ENCODE measurements at regions not wholly inside any gene's neighbourhood (a gene's known extent, or its start where the extent isn't known, plus 50 kb on each side); places are given as distances from the start of the nearest gene placed in this dataset.
A peak's percentile ranks its signal among the peaks of the same experiment; 100 is the strongest.

DNA sequence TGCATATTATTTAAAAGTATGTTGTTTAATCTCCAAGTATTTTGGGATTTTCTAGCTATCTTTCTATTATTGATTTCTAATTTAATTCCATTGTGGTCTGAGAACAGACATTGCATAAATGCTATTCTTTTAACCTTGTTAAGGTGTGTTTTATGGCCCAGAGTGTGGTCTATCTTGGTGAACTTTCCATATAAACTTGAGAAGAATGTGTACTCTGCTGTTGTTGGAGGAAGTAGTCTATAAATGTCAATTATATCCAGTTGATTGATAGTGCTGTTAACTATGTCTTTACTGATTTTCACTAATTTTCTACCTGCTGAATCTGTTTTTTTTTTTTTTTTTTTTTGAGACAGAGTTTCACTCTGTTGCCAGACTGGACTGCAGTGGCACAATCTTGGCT lies 180.9 kb downstream of the ZNF621 start:
- no peak for DNase-seq

DNA sequence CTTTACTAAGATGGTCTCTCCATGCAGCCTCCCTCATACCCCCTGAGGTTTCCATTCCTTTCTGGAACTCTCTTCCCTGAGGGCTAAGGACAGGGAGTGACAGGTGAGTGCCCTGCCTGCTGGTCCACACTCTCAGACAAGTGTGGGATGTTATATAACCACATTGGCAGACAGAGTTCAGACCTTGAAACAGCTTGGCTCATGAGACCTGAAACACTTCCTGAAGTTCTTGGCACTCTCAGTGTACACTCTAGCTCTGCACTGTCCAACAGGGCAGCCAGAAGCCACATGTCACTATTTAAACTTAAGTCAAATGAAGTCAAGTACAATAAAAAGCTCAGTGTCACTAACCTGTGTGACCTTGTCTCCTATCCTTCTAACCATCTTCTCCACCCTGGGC lies 188.5 kb downstream of the ZNF621 start:
- no peak for DNase-seq

DNA sequence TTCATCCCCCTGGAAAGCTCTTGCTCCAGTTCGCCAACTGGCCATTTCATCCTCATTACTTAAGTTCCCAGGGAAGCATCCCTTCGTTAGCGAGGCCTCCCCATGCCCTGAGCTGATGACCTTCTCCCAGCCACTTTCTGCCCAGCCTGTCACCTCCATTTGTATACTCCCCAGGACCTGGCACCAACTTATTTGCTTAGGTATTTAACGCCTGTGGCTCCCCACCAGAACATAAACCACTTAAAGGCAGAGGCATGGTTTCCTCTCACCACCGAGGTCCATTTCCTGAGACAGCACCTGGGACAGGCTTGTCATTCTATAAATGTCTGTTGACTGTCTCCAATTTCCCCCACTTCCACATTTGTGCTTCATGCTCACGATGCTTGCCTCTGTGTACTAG lies 189.0 kb downstream of the ZNF621 start:
- peak in 1 of 2 donors; percentile 23 for DNase-seq

DNA sequence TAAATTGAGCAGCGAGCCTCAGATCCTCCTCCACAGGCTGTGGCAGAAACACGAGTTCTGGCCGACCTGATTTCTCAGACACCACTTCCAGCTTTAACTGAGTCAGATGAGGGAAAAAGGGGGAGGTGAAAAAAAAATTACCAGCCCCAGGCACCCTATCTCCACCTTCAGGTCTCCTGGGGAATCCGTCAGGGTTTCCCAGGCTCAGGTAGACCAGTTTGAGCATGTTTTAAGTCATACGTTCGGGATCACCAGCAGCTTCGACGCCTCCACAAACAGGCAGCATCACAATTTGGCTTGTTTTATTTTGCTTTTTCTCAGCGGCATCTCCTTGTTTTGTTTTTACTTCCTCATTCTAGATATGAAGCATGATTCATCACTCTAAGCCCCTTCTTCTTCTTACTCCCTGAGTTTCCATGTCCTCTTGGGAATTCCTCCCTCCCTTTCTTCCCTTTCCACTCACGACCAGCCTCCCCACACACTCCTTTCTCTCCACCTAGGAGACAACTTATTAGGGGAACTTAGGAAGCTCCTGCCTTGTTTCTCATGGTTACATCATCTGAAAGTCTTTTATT lies 190.1 kb downstream of the ZNF621 start:
- no peak for DNase-seq

DNA sequence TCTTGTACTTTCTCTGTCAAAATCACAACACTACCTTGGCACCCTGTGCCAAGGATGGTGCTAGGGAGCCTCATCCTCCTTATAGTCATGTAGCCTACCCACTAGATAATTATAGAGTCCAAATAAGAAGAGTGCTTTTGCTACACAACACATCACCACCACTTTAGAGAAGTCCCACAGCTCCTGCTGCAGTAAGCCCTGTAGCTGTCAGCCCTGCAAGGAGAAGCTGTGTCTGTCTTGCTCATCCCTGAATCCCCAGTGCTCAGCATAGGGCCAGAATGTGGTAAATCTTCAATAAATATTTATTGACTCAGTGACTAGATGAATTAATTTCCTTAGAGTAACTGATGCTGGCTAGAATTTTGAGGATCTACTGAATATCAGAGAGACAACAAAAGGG lies 190.8 kb downstream of the ZNF621 start:
- no peak for DNase-seq

DNA sequence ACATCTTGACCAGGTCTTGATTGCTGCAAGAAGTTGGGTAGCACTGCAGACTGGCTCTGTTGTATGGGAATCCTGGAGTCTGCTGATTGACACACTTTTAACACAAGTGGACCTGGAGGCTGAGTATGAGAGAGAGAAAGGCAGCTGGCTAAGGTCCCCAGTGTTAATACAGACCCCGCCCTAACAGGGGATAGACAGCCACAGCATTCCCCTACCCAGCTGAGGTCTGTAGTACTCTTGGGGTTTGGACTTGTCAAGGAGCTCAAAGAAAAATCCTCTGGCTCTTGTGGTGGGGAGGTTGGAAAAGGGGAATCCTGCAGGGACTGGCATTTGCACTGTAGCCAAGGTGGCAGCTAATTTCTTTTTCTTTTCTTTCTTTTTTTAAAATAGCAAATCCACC lies 192.7 kb downstream of the ZNF621 start:
- no peak for DNase-seq

DNA sequence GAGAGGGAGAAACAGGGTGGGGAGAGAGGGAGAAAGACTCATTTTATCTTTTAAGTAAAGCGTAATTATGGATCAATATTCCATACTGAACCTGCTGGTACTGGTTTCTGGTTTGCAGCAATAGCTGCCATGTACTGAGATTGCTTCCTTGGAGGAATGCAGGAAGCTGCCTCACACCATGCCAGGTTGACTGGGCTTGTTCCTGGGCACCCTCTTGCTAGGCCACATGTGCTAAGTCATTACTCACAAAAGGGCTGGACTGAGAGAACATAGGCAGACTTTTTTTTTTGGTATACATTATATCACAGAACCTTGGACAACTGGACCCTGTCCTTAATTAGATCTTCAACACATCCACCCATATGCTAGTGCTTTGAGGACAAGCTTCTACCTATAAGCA lies 193.4 kb downstream of the ZNF621 start:
- DNase-seq: no peak

DNA sequence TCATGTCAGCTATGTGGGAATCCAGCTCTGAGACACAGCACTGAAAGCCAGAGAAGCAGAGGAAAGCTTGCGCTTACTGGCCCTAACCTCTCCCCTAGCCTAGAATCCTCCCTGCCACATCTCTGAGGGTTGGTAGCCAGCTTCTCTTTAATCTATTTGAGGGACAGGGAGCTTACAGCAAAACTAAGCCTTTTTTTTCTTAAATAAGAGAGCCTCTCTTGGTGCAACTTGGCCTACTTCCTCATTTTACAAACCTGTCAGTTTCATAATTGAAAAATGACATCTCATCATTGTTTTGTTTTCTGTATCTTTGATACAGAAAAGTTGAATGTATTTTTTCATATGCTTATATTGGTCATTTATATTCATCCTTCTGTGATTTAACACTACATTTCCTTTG lies 193.9 kb downstream of the ZNF621 start:
- peak in 1 of 2 donors; percentile 4 for DNase-seq

DNA sequence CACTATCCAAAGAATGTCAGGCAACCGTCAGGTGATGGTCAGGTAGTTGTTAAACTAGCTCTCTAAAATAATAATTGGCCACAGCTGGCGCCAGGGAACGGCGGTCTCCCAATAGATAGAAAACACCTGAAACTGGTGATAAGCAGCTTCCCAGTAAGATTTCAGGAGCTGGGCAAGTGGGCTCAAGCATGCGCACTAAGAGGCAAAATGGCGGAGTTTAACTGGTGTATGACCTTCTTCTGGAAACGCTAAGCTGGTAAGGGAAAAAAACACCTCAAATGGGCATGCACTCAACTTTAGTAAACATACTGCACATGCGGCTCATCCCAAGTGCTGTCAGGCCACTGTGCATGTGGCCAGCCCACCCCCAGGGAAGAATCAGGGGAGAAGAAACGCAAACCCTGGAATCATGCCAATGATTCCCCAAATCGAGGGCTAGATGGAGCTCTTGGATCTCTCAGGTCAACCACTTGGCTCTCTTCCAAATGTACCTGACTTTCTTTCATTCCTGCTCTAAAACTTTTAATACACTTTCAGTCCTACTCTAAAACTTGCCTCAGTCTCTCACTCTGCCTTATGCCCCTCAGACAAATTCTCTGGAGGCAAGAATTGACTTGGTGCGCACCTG lies 195.0 kb downstream of the ZNF621 start:
- no peak for DNase-seq

DNA sequence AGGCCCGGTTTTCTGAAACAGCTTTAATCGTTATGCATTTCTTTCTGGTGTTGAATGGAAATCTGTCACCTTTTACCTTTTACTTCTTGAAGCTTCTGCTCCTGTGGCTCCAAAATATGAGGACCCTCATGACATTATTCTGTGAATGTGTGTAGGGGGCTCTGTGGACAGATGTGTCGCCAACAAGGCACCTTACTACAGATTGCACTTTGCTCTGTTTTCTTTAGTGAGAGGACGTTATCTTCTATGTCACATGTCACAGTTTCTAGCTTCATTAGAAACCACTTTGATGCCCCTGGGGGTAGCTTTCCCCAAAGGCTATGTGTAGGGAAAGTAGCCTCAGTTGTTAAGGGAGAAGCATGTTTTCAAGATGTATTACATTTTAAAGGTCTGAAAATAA lies 195.6 kb downstream of the ZNF621 start:
- no peak for DNase-seq

DNA sequence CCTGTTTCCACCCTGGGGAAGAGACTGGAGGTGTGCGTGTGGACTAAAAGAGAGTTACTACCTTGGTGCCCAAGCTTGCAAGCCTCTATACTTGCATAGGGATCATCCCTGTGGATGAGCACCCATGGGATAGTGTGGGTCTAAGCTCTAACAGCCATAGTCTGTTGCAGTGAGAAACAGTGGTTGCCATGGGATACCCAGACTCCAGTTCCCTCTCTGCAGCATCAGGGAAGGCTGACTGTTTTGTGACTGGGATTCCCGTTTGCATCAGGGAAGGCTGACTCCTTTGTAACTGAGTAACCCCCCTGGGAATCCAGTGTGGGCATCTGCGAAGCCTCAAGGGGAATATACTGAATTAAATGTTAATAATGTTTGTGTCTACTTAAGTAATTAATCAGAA lies 196.1 kb downstream of the ZNF621 start:
- DNase-seq: no peak

DNA sequence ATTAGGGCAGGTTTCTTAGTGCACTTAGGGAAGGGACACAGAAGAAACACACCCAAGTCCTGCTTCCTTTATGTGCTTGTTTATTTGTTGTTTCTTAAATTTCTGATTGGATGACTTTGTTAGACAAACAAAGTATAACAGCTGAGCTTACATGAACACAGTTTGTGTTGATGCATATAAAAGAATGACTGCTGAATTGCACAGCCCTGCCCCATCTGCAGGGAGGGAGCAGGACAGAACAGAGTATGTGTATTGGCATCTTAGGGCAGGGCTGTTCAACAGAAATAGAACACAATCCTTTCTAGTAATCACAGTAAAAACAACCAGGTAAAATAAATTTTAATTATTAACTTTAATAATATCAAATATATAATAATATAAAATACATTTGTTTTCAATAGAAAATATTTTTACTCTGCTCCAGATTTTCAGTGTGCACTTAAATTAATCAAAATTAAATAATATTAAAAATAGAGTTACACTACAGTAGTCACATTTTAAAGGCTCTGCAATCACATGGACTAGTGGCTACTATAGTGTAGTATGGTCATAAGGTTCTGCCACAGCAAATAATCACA lies 198.4 kb downstream of the ZNF621 start:
- no peak for DNase-seq

DNA sequence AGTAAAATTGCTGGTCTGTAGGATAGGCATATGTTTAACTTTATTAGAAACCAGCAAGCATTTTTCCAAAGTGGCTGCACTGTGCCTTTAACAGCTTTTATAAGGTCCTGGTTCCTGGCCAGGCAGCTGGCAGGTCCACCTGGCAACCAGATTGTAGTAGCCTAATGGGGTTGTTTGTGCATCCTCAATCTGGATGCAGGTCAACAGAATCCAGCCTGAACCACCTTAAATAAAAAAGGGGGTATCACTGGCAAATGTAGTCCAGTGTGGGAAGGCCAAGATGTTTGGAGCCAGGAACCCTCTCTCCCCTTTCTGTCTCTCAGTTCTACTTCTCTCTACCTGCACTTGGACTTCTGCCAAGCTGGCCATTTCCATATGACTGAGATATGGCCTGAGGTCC lies 200.3 kb downstream of the ZNF621 start:
- DNase-seq: no peak

DNA sequence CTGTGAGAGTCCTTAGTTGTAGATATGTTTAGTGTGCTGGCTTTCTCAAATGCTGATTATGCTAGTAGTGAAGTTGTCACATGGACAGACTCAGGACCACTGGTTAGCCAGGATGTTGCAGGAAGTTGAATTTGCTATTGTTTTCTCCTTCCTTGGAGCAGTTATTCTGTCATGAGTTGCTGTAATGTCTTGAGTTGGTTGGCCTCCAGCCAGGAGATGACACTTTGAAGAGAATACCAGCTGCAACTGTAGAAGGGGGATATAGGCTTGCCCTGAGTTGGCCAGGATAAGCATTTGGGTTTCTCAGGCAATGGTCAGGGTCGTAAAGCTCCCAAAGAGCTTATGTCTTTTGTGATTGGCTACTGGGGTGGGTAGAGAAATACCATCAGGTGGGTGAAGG lies 206.7 kb downstream of the ZNF621 start:
- DNase-seq: no peak

DNA sequence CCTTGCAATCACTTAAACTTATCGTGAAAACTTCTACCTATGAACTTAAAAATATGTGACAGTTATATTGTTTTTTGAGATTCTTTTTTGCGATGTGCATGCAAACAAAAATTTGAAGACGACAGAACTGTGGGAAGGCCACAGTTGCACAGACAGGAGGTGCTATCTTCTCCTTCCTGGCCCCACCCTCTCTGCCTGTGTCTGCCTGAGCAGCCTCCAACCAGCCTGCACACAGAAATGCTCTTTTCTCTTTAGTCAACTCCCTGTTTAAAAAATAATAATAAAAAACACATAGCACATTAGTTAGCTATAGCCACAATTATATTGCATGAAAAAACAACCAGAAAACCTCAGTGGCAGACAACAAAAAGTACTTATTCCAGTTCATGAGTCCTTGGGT lies 212.2 kb downstream of the ZNF621 start:
- no peak for DNase-seq

DNA sequence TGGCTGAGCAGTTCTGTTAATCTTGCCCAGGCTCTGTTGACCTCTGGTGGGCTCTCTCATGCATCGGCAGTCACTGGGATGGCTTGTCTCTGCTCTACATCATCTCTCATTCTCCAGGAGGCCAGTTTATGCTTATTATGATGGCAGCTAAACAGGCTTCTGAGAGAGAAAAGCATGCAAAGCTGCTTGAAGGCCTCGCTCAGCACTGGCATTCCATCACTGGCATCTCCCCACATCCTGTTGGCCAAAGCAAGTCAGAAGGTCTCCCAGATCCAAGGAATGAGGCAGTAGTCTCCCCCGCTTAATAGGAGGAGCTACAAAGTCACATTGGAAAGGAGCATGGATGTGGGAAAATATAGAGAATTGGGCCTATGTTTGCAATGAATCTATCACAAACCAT lies 212.6 kb downstream of the ZNF621 start:
- no peak for DNase-seq

DNA sequence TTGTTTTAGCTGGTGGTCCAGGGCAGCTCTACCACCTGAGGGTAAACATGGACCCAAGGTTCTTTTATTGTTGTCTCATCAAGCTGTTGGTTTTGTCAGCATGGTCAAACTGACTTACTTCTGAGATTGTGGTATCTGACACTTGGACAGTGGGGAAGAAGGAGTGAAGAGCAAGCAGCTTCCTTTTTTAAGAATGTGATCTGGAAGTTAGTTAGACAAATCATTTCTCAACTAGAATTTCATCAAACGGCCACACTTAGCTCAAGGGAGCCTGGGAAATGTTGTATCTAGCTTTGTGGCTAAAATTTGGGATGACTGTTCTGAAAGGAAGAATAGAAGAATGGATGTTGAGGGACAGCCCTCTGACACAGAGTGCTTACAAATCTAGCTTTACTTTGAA lies 215.2 kb downstream of the ZNF621 start:
- DNase-seq: no peak

DNA sequence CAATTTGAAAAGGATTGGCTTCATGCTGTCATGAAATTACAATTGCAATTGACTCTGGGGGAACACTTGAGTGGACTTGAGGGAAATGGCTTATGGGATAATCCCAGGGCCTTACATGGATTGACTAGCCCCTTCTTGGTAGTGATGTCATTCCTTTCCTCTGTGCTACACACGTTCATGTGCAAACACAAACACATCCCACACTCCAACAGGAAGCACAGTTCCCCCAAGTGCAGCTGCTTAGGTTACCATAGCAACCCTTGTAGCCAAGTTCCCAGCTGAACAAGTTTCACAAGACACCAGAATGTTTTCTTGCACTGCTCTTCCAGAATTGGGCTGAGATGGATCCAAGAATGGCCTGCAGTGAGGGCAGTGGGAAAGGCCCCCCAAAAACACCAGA lies 217.0 kb downstream of the ZNF621 start:
- DNase-seq: no peak

DNA sequence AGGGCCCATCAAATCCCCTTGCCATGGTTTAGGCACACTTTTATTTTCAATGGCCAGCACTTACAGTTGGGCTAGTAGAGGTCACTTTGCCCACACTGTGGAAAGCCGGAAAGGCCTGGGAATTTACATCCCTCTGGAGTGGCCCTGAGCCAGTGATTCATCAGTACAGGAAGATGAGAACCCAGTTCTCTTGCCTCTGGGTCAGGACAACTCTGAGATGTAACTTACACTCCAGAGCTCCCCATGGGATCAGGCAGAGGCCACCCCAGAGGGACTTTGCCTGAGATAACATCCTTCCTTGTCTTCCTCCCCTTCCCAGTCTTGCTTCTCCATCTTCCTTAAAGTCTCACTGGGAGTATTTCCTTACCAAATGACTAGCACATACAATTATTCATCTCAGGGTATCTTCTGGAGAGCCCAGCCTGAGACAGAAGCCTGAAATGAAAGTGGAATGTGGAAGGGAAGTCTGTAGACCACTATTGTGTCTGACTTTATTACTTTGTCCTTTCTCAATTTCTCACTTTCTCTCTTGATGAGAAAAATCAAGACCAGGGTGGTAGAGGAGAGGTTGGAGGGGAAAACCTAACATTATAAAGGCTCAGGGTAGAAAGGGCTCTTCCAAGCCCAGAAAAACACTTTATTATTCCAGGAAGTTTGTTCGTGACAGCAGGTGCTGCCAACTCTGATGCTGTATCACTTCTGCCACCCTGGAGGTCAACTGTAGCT lies 220.8 kb downstream of the ZNF621 start:
- no peak for DNase-seq

DNA sequence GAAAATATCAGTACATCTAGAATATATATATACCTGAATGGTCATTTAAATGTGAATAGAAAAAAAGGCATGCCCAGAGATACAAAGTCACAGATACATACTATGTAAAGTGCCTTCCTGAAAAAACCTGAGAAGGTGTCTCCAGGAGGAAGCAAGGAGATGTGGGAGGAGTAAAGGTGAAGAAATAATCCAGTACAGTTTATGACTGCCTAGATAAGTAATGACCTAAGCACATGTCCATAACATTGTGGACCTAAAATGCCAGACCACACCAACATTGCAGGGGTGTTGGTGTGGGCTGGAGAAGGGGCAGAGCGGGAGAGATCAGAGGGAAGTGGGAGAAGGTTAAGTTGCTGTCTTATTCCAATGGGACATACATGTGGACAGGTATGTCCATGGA lies 226.9 kb downstream of the ZNF621 start:
- DNase-seq: no peak

DNA sequence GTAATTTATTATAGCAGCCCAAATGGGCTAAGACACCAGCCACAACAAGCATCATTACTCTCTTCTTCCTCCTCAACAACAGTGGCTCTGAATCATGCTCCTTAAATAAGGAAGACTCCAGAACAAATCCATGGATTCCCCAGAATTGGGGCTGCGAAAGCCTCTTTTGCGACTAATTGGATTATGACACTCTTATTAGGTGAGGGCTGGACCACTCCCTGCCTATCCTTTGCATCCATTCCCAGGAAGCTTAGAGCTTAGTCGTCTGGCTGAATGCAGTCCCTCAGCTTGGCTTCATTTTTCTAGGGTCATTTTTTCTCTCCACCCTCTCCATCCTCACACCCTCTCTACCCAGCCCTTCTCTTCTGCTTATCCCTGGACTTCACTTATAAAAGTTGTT lies 227.7 kb downstream of the ZNF621 start:
- DNase-seq: no peak

DNA sequence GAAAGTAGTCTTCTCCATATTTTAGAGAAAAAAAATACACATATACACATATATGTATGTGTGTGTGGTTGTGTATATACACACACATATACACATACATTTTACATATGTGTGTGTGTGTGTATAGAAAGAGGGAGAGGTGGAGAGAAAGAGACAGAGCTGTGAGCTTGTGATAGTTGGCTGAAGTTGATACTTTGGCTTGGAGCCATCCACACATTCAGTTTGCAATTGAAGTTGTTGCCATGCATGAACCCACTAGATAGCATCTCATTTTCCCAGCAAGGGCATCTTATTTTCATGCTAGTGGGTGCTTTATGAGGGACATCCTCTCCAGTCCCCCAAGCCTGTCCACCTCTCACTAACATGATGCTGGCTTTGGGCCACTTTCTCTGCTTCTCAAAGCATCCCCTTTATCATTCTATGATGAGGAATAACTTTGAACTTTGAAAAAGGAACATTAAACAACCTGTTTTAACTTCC lies 228.6 kb downstream of the ZNF621 start:
- no peak for DNase-seq

DNA sequence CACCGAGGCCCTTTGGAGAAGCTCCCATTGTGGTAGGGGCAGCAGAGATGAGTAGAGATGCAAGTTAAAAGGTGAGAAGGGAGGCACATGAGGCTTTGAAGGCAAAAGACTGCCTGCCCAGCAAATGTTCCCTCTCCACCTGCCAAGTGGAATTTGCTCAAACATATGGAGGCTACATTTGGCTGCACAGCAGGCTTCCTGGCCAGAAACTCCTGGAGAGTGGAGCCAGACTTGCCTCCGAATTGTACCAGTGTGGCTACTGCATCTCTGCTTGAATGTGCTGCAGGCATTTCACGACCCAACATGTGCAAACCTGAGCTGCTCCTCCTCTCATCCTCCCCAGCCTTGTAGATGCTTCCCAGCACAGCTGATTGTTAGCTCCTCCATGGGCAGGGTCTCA lies 229.2 kb downstream of the ZNF621 start:
- no peak for DNase-seq

DNA sequence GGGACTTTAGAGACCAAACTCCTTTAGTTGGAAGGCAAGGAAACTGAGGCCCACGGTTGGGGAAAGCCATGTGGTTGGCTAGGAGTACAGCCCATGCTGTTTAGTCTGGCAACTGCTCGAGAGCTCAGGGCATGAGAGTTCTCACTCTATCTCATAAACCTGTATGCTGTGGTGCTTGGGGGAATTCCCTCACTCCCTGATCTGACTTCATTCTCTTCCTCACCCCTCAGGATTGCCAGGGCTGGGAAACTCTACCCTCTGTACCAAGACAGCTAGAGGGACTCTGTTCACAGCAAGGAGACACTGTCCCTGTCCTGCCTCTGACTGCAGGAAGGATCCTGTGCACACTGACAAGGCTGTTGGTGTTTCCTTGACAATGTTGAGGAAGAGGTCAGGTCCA lies 230.2 kb downstream of the ZNF621 start:
- DNase-seq: no peak

Data from CD4-positive, alpha-beta T cell treated with Interleukin-4 for 1 hour (primary cell).